ENCODE measurements at regions not wholly inside any gene's neighbourhood (a gene's known extent, or its start where the extent isn't known, plus 50 kb on each side); places are given as distances from the start of the nearest gene placed in this dataset.

- TF ChIP-seq CTCF (IDR thresholded peaks at IDR 0.05; ENCODE audit: low read length) = no peak
- TF ChIP-seq EZH2phosphoT487 (IDR thresholded peaks at IDR 0.05; ENCODE audit: low read length) = no peak
- TF ChIP-seq EZH2 (optimal IDR thresholded peaks at IDR 0.05; ENCODE audit: low read depth, low read length) = no peak
Measured at GRCh38 chr10:44242826-44243225, 142.1 kb downstream of the CXCL12 start.
